Neutrophil (primary cell): ENCODE measurements at regions not wholly inside any gene's neighbourhood (a gene's known extent, or its start where the extent isn't known, plus 50 kb on each side); places are given as distances from the start of the nearest gene placed in this dataset.

ENCODE experiments used
- H3K27ac ChIP-seq: fragments of 200-600 bp; sonication (generic); 2 replicates; pipeline ENCODE4 v1.5.1; 2016; ENCODE audit warnings: mild to moderate bottlenecking, moderate library complexity
- H3K27me3 ChIP-seq: fragments of 200-600 bp; sonication (generic); 2 replicates; pipeline ENCODE4 v1.6.0; 2016; ENCODE audit warnings: mild to moderate bottlenecking
- H3K36me3 ChIP-seq: fragments of 200-600 bp; sonication (generic); 2 replicates; pipeline ENCODE4 v1.5.1; 2017
- H3K4me1 ChIP-seq, 2 experiments: fragments of 200-600 bp in 1 of 2; sonication (generic) in 1 of 2; 1 replicate in 1 of 2; 2 replicates in 1 of 2; pipeline versions ENCODE4 v1.5.1 to v1.6.1; 2013 to 2016; ENCODE audit warnings: low read depth in 1 of 2, low read length in 1 of 2, mild to moderate bottlenecking in 1 of 2, moderate library complexity in 1 of 2; ENCODE audit not compliant: control insufficient read depth in 1 of 2, insufficient read depth in 1 of 2
- H3K4me3 ChIP-seq, 2 experiments: fragments of 200-600 bp in 1 of 2; sonication (generic) in 1 of 2; 1 replicate in 1 of 2; 2 replicates in 1 of 2; pipeline ENCODE4 v1.5.1; 2013 to 2016; ENCODE audit warnings: low read depth in 1 of 2, low read length in 1 of 2, mild to moderate bottlenecking in 1 of 2, moderate library complexity in 1 of 2
- H3K9me3 ChIP-seq: fragments of 200-600 bp; sonication (generic); 2 replicates; pipeline ENCODE4 v1.5.1; 2016
- TF ChIP-seq, protein P1 (sequence below): fragments of 200-600 bp; sonication (generic); IDR thresholded peaks from 2 replicates; pipeline ENCODE4 v1.5.1; 2016; ENCODE audit warnings: antibody characterized with exemption

DNA sequence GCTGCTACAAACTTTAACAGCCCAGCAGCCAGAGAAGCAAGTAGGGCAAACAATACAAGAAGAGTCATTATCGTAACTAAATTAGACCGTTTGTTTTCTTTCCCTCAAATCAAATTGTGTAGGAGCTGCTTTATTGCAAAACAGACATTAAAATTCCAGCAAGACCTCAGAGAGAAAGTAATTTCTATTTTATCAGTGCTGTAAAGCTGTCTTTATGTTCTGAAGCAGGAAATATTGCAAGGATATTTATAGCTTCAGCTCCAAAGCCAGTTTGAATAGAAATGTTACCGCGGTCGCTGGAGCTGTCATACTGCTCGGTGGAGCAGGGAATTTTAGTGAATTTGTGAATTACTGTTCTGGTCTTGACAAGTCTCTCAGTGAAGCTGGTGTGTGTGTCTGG lies 503.8 kb upstream of the PLXNA2 start:
- Histone ChIP-seq H3K4me1 (no peaks in the 10 kb centered on the region), H3K27me3 (peaks cover 7% of the 10 kb centered on the region), H3K36me3 (no peaks in the 10 kb centered on the region), H3K9me3 (no peaks in the 10 kb centered on the region), H3K4me3 (no peak overlapping the region), H3K27ac (no peak overlapping the region)
- TF ChIP-seq, protein P1, sequence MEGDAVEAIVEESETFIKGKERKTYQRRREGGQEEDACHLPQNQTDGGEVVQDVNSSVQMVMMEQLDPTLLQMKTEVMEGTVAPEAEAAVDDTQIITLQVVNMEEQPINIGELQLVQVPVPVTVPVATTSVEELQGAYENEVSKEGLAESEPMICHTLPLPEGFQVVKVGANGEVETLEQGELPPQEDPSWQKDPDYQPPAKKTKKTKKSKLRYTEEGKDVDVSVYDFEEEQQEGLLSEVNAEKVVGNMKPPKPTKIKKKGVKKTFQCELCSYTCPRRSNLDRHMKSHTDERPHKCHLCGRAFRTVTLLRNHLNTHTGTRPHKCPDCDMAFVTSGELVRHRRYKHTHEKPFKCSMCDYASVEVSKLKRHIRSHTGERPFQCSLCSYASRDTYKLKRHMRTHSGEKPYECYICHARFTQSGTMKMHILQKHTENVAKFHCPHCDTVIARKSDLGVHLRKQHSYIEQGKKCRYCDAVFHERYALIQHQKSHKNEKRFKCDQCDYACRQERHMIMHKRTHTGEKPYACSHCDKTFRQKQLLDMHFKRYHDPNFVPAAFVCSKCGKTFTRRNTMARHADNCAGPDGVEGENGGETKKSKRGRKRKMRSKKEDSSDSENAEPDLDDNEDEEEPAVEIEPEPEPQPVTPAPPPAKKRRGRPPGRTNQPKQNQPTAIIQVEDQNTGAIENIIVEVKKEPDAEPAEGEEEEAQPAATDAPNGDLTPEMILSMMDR: no peak

DNA sequence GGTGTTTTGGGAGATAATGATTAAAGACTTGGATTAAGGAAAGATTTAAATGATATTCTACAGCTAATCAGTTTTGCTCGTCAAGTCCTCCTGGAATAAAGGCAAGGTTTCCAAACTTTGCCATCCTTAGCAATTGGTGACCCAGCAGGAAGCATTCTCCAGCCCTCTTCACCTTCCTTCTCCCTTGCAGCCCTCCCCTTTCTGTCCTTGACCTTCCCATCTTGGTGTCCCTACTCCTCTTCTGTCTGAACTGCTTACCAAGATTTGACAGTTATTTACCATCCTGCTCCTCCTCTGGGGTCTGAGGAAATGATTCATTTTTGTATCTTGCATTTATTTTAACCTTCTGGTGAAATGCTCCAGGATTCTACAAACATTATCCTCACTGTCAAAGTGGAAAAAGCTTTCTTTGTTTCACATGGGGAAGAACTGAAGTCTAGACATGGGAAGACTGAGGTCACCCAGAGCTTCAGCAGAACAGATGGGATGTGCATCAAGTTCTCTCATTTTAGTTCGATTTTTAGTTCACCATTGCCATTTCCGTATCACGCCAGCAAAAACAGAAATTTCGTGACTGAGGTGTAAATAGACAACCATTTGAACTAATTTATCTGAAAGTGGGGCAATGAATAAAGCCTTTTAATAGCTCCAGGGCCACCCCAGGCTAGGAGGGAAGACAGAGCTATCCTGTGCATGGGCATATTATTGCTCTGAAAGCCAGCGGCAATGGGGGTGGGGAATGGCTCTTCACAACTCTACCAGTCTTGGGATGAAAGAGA lies 504.4 kb upstream of the PLXNA2 start:
- Histone ChIP-seq H3K36me3 (no peaks in the 10 kb centered on the region), H3K27me3 (peaks cover 7% of the 10 kb centered on the region), H3K9me3 (no peaks in the 10 kb centered on the region), H3K4me3 (no peak overlapping the region), H3K4me1 (no peaks in the 10 kb centered on the region), H3K27ac (no peak overlapping the region)
- TF ChIP-seq, protein P1: no peak

DNA sequence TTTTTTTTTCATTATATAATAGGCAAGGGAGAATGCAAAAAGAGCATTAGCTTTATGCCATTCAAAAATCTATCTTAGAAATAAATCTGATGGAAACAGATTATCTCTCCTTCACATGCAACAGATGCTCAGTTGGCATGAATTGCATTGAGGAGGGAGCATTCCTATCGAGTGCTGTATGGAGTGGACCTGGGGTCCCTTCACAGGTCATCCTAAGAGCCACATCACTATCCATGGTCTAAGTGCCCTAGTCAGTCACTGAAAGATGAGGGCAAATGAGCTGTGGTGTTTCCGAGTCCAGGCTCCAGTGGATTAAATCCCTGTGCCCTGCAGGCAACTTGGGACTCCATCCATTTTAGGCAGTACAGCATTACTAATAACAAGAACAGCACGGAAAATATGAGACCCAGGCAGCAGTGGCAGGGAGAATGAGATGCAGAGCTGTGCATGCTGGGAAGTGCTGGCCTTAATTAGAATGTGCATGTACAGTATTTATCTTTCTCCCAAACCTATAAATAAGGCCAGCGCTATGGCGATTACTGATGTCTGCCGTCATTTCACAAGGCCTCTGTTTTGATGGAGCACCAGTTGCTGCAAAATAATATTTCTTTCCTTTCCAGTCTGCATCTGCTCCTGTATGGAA lies 512.3 kb upstream of the PLXNA2 start:
- TF ChIP-seq, protein P1: no peak

DNA sequence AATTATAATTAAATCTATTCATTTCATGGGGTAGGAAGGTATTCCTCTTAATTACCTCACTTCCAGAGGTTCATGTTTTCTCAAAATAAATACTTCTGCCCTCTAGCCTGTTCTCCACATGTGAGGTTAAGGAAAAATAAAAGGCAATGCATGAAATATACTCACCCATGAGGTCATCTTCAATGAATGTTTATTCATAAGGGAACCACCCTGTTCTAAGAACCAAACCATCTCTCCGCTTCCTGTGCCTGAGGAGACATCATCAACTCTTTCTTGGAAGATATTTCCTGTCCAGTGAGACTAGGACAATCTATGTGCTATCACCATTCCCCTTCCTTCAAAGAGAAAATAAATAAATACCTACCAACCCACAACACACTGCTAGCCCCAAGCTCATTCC lies 513.7 kb upstream of the PLXNA2 start:
- Histone ChIP-seq H3K4me1 (peaks cover 5 to 16% of the 10 kb centered on the region in 2 experiments), H3K36me3 (no peaks in the 10 kb centered on the region), H3K27ac (no peak overlapping the region), H3K9me3 (no peaks in the 10 kb centered on the region), H3K27me3 (no peaks in the 10 kb centered on the region), H3K4me3 (no peak overlapping the region)
- TF ChIP-seq, protein P1: no peak

More for the DNA sequence above, 512.3 kb upstream of the PLXNA2 start:
- Histone ChIP-seq H3K27ac (no peak overlapping the region), H3K27me3 (no peaks in the 10 kb centered on the region), H3K4me3 (no peak overlapping the region), H3K4me1 (peaks cover 0 to 6% of the 10 kb centered on the region in 2 experiments), H3K36me3 (no peaks in the 10 kb centered on the region), H3K9me3 (no peaks in the 10 kb centered on the region)

DNA sequence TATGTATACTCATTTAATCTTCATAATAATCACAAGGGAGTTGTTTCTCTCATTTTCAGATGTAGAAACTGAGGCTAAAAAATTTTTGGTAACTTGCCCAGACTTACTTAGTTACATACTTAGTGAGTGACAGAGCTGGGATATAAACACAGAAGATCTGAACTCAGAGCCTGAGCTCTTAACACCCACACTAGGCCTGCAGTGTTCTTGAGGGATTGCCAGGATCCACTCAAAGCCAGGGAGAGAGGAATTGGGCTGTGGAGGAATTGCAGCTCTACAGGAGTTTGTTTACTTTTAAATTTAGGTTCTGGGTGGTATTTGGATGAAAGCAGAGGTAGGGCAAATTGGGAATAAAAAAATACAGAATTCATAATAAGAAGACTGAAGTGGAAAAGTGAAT lies 515.1 kb upstream of the PLXNA2 start:
- Histone ChIP-seq H3K27me3 (no peaks in the 10 kb centered on the region), H3K27ac (no peak overlapping the region), H3K4me1 (peaks cover 5 to 23% of the 10 kb centered on the region in 2 experiments), H3K9me3 (no peaks in the 10 kb centered on the region), H3K36me3 (no peaks in the 10 kb centered on the region), H3K4me3 (no peak overlapping the region)
- TF ChIP-seq, protein P1: no peak
